ENCODE measurements at regions not wholly inside any gene's neighbourhood (a gene's known extent, or its start where the extent isn't known, plus 50 kb on each side); places are given as distances from the start of the nearest gene placed in this dataset.

DNA sequence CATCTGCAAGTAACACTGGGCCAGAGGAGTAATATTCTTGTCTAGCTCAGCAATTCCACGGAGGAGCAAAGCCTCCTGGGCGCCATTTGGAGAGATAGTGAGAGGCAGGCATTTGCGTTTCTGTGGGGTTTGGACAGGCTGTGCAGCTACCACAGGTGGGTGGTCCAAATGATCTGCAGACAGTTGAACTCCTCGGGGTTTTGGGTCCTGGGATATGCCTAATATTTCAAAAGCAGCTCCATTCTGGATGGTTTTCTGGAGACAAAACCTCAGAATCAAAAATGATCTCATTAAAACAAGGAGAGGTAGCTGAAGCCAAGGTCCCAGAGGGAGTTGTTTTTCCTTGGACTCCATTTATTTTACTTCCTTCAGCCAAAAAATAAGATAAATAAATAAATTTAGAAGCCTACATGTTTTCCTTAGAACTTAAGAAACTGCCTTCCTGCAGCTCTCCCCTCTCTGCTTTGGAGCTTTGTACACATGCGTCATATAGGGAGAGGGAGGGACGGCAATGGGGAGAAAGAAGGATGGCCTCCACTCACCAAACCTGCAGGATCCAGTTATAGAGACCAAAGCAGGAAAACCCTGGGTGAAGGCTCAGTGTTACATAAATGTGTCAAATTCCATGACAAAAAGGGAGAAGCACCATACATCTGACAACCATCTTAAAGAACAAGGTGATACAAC, 227.3 kb upstream of the DAAM1 start:
- intact Hi-C loops (cut with DNase I) = no loop called here
- TF ChIP-seq CTCF (IDR thresholded peaks at IDR 0.05) (no peak), POLR2A (IDR thresholded peaks at IDR 0.05) (no peak)
- Histone ChIP-seq H3K36me3 (replicated peaks in 1 of 2) (no peaks in the 10 kb centered on the region), H3K4me1 (replicated peaks in 1 of 2) (no peaks in the 10 kb centered on the region), H3K27me3 (no peaks in the 10 kb centered on the region), H3K9me3 (replicated peaks in 1 of 3) (no peaks in the 10 kb centered on the region), H3K27ac (no peak overlapping the region), H3K4me3 (no peak overlapping the region)
- no peak for DNase-seq
- 73 to 78% (median 75%) methylated on average over 6 of the region's 6 CpGs for WGBS, 4 donors

DNA sequence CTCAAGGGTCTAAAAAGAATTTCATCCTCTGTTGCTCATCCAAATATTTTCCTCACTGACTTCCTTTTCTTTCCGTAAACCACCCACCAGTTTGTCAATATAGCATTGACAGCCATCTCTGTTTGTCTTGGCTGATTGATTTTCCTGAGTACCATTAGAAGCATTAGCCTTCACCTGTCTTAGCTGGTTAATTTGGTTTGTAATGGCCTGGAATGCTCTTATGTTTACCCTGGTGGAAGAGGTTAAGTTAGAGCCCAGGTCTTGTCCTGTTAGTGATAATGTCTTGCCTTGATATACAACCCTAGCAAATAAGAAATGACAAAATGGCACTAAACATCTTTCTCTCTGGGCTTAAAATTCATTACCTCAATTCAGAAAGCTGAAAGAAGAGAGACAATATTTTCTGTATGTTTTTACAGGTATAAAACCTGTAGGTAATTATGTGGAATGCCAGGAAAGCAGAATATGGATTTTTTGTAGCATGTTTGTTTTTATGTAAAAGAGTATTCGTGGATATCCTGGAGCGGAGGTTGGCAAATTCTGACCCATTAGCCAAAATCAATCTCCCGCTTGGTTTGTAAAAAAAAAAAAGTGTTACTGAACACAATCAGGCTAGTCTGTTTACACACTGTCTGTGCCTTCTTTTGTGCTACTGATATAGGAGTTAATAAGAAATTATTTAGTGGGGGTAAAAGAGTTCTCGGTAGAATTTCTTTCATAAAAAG, 224.4 kb upstream of the DAAM1 start:
- Histone ChIP-seq H3K36me3 (replicated peaks in 1 of 2) (no peaks in the 10 kb centered on the region), H3K4me3 (no peak overlapping the region), H3K27ac (no peak overlapping the region), H3K4me1 (replicated peaks in 1 of 2) (peaks cover 7 to 9% of the 10 kb centered on the region in 2 donors), H3K27me3 (no peaks in the 10 kb centered on the region), H3K9me3 (replicated peaks in 1 of 3) (no peaks in the 10 kb centered on the region)
- intact Hi-C loops (cut with DNase I) = no loop called here
- DNase-seq = no peak
- TF ChIP-seq CTCF (IDR thresholded peaks at IDR 0.05) = no peak
- TF ChIP-seq POLR2A (IDR thresholded peaks at IDR 0.05) = no peak
- WGBS, 4 donors = 90 to 94% (median 93%) methylated on average over 5 of the region's 5 CpGs

GRCh38 chr14:58964598-58964928, 223.9 kb upstream of the DAAM1 start:
- no peak for DNase-seq
- Histone ChIP-seq H3K36me3 (replicated peaks in 1 of 2) (no peaks in the 10 kb centered on the region), H3K9me3 (replicated peaks in 1 of 3) (no peaks in the 10 kb centered on the region), H3K4me1 (replicated peaks in 1 of 2) (peaks cover 7 to 9% of the 10 kb centered on the region in 2 donors), H3K4me3 (no peak overlapping the region), H3K27ac (no peak overlapping the region), H3K27me3 (no peaks in the 10 kb centered on the region)
- TF ChIP-seq POLR2A (IDR thresholded peaks at IDR 0.05) (no peak), CTCF (IDR thresholded peaks at IDR 0.05) (no peak)
- intact Hi-C loops (cut with DNase I) = no loop called here
- 89 to 97% (median 92%) methylated on average over 9 of the region's 9 CpGs for WGBS, 4 donors

DNA sequence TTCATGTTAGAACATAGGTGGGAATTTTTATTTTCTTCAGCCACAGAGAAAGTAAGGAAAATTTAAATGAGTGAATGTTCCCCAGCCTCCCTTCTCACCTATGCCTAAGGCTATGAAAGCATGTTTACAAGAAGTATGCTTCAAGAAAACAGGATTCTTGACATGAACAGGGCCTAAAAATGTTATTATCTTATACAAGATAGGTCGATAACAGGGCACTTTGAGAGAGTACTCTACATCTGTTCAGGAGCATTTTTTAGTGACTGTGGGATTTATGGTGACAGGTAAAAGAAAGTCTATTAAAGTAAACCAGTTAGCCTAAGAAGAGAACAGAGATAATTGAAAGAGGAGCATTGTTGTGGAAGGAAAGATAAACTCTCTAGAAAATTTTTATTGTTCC, 222.9 kb upstream of the DAAM1 start:
- DNase-seq = no peak
- no peak for TF ChIP-seq CTCF (IDR thresholded peaks at IDR 0.05)
- H3K36me3 ChIP-seq (replicated peaks in 1 of 2) = no peaks in the 10 kb centered on the region
- no peak overlapping the region for H3K27ac ChIP-seq
- no peaks in the 10 kb centered on the region for H3K9me3 ChIP-seq (replicated peaks in 1 of 3)
- WGBS, 4 donors = 74 to 100% (median 82%) methylated on average over 1 of the region's 1 CpG
- H3K4me3 ChIP-seq = no peak overlapping the region
- H3K27me3 ChIP-seq = no peaks in the 10 kb centered on the region
- intact Hi-C loops (cut with DNase I) = no loop called here
- peaks cover 7 to 9% of the 10 kb centered on the region in 2 donors for H3K4me1 ChIP-seq (replicated peaks in 1 of 2)

Data from adrenal gland (tissue), 9 donors.